GM12878 (cell line): ENCODE measurements at regions not wholly inside any gene's neighbourhood (a gene's known extent, or its start where the extent isn't known, plus 50 kb on each side); places are given as distances from the start of the nearest gene placed in this dataset.

Experiments used
- CEBPB ChIP-seq, 2 experiments: fragments of 150-350 bp in 1 of 2; IDR thresholded peaks; 2 replicates each; pipeline ENCODE4 v1.6.1; 2012 to 2014; ENCODE audit warnings: low read depth in 2 of 2, low read length in 2 of 2, borderline replicate concordance in 1 of 2, inconsistent platforms in 1 of 2
- CREB1 ChIP-seq: IDR thresholded peaks from 2 replicates; pipeline ENCODE4 v1.6.1; 2012; ENCODE audit warnings: low read depth, mild to moderate bottlenecking, inconsistent platforms
- EZH2 ChIP-seq: IDR thresholded peaks from 2 replicates; pipeline ENCODE4 v1.6.1; 2012; ENCODE audit warnings: low read depth, mild to moderate bottlenecking, control low read depth, inconsistent platforms, low read length, borderline replicate concordance; ENCODE audit not compliant: control insufficient read depth
- POLR2AphosphoS5 ChIP-seq: IDR thresholded peaks from 2 replicates; pipeline ENCODE4 v1.6.1; 2011; ENCODE audit warnings: mild to moderate bottlenecking, low read length, inconsistent platforms
- TAF1 ChIP-seq: IDR thresholded peaks from 2 replicates; pipeline ENCODE4 v1.6.1; 2011; ENCODE audit warnings: mild to moderate bottlenecking, low read depth, low read length, borderline replicate concordance
- YY1 ChIP-seq: IDR thresholded peaks from 2 replicates; pipeline ENCODE4 v1.6.1; 2011; ENCODE audit warnings: low read depth, mild to moderate bottlenecking, low read length
- ZNF622 ChIP-seq: fragments of 450-650 bp; IDR thresholded peaks from 2 replicates; pipeline ENCODE4 v1.6.1; 2017; ENCODE audit warnings: mild to moderate bottlenecking, inconsistent platforms
- TF ChIP-seq, protein P1 (sequence below), 3 experiments: IDR thresholded peaks in 2 of 3; conservative IDR thresholded peaks in 1 of 3; 2 replicates each; pipeline ENCODE4 v1.5.1; 2011; ENCODE audit warnings: low read depth in 3 of 3, low read length in 3 of 3, mild to moderate bottlenecking in 3 of 3, control low read depth in 2 of 3, moderate library complexity in 2 of 3, inconsistent platforms in 1 of 3, mixed read lengths in 1 of 3; ENCODE audit not compliant: control insufficient read depth in 2 of 3, insufficient read depth in 1 of 3; ENCODE audit errors: extremely low read depth in 1 of 3
- TF ChIP-seq, protein P2 (sequence below): fragments of 450-650 bp; IDR thresholded peaks from 2 replicates; pipeline ENCODE4 v1.6.1; 2017; ENCODE audit warnings: mild to moderate bottlenecking, moderate library complexity
- TF ChIP-seq, protein P3 (sequence below): fragments of 450-650 bp; conservative IDR thresholded peaks from 2 replicates; pipeline ENCODE4 v1.6.1; 2017; ENCODE audit warnings: mild to moderate bottlenecking, moderate library complexity
- TF ChIP-seq, protein P4 (sequence below): IDR thresholded peaks from 2 replicates; pipeline ENCODE4 v1.6.1; 2012; ENCODE audit warnings: mild to moderate bottlenecking, low read depth, low read length

DNA sequence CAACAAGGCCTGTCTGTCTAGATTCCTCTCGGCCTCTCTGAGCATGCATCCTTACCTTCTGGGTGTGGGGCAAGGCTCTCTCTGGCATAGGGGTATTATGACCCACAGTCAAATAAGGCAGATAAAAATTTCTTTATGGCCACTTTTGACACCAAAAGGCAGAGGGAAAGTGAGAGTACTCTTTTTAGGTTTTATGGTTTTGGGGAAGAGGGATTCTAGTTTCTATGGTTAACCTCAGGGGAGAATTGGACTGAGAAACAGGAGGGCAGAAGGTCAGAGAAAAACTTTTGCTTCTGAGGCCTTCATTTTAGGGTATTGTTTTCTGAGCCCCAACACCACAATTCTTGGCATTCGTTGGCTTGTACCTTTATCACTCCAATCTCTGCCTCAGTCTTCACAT lies 70.0 kb upstream of the CCDC54 start:
- TF ChIP-seq CREB1: no peak
- no peak for TF ChIP-seq CEBPB (IDR thresholded peaks at IDR 0.05; ENCODE audit: borderline replicate concordance in 1 of 2, low read depth in 2 of 2, low read length in 2 of 2)
- no peak for TF ChIP-seq POLR2AphosphoS5
- TF ChIP-seq TAF1: no peak
- TF ChIP-seq, protein P1, sequence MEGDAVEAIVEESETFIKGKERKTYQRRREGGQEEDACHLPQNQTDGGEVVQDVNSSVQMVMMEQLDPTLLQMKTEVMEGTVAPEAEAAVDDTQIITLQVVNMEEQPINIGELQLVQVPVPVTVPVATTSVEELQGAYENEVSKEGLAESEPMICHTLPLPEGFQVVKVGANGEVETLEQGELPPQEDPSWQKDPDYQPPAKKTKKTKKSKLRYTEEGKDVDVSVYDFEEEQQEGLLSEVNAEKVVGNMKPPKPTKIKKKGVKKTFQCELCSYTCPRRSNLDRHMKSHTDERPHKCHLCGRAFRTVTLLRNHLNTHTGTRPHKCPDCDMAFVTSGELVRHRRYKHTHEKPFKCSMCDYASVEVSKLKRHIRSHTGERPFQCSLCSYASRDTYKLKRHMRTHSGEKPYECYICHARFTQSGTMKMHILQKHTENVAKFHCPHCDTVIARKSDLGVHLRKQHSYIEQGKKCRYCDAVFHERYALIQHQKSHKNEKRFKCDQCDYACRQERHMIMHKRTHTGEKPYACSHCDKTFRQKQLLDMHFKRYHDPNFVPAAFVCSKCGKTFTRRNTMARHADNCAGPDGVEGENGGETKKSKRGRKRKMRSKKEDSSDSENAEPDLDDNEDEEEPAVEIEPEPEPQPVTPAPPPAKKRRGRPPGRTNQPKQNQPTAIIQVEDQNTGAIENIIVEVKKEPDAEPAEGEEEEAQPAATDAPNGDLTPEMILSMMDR (IDR thresholded peaks at IDR 0.05 in 2 of 3, conservative IDR thresholded peaks at IDR 0.05 in 1 of 3; ENCODE audit: control insufficient read depth in 2 of 3, extremely low read depth in 1 of 3, insufficient read depth in 1 of 3, low read depth in 3 of 3, low read length in 3 of 3): no peak
- TF ChIP-seq, protein P2, sequence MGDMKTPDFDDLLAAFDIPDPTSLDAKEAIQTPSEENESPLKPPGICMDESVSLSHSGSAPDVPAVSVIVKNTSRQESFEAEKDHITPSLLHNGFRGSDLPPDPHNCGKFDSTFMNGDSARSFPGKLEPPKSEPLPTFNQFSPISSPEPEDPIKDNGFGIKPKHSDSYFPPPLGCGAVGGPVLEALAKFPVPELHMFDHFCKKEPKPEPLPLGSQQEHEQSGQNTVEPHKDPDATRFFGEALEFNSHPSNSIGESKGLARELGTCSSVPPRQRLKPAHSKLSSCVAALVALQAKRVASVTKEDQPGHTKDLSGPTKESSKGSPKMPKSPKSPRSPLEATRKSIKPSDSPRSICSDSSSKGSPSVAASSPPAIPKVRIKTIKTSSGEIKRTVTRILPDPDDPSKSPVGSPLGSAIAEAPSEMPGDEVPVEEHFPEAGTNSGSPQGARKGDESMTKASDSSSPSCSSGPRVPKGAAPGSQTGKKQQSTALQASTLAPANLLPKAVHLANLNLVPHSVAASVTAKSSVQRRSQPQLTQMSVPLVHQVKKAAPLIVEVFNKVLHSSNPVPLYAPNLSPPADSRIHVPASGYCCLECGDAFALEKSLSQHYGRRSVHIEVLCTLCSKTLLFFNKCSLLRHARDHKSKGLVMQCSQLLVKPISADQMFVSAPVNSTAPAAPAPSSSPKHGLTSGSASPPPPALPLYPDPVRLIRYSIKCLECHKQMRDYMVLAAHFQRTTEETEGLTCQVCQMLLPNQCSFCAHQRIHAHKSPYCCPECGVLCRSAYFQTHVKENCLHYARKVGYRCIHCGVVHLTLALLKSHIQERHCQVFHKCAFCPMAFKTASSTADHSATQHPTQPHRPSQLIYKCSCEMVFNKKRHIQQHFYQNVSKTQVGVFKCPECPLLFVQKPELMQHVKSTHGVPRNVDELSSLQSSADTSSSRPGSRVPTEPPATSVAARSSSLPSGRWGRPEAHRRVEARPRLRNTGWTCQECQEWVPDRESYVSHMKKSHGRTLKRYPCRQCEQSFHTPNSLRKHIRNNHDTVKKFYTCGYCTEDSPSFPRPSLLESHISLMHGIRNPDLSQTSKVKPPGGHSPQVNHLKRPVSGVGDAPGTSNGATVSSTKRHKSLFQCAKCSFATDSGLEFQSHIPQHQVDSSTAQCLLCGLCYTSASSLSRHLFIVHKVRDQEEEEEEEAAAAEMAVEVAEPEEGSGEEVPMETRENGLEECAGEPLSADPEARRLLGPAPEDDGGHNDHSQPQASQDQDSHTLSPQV: no peak
- TF ChIP-seq EZH2: no peak
- TF ChIP-seq YY1: no peak
- no peak for TF ChIP-seq ZNF622
- TF ChIP-seq, protein P3, sequence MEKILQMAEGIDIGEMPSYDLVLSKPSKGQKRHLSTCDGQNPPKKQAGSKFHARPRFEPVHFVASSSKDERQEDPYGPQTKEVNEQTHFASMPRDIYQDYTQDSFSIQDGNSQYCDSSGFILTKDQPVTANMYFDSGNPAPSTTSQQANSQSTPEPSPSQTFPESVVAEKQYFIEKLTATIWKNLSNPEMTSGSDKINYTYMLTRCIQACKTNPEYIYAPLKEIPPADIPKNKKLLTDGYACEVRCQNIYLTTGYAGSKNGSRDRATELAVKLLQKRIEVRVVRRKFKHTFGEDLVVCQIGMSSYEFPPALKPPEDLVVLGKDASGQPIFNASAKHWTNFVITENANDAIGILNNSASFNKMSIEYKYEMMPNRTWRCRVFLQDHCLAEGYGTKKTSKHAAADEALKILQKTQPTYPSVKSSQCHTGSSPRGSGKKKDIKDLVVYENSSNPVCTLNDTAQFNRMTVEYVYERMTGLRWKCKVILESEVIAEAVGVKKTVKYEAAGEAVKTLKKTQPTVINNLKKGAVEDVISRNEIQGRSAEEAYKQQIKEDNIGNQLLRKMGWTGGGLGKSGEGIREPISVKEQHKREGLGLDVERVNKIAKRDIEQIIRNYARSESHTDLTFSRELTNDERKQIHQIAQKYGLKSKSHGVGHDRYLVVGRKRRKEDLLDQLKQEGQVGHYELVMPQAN: no peak
- TF ChIP-seq, protein P4, sequence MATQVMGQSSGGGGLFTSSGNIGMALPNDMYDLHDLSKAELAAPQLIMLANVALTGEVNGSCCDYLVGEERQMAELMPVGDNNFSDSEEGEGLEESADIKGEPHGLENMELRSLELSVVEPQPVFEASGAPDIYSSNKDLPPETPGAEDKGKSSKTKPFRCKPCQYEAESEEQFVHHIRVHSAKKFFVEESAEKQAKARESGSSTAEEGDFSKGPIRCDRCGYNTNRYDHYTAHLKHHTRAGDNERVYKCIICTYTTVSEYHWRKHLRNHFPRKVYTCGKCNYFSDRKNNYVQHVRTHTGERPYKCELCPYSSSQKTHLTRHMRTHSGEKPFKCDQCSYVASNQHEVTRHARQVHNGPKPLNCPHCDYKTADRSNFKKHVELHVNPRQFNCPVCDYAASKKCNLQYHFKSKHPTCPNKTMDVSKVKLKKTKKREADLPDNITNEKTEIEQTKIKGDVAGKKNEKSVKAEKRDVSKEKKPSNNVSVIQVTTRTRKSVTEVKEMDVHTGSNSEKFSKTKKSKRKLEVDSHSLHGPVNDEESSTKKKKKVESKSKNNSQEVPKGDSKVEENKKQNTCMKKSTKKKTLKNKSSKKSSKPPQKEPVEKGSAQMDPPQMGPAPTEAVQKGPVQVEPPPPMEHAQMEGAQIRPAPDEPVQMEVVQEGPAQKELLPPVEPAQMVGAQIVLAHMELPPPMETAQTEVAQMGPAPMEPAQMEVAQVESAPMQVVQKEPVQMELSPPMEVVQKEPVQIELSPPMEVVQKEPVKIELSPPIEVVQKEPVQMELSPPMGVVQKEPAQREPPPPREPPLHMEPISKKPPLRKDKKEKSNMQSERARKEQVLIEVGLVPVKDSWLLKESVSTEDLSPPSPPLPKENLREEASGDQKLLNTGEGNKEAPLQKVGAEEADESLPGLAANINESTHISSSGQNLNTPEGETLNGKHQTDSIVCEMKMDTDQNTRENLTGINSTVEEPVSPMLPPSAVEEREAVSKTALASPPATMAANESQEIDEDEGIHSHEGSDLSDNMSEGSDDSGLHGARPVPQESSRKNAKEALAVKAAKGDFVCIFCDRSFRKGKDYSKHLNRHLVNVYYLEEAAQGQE: no peak
